AG08396 (cell line): ENCODE measurements at regions not wholly inside any gene's neighbourhood (a gene's known extent, or its start where the extent isn't known, plus 50 kb on each side); places are given as distances from the start of the nearest gene placed in this dataset.
"Not testable (repeated sequence)": the region's sequence is repeated elsewhere in the genome, so short reads cannot be mapped to it uniquely, and the experiment has no call there.

Experiments used
- DNase-seq: peaks from one replicate; pipeline ENCODE4 v3.0.0; 2012; ENCODE audit warnings: low spot score, mixed read lengths

GRCh38 chr6:6946206-6947155, 161.3 kb upstream of the RREB1 start:
- DNase-seq: no peak

- no peak for DNase-seq
Measured at GRCh38 chr6:6950373-6951145, 157.2 kb upstream of the RREB1 start.

GRCh38 chr6:6951355-6951754, 156.4 kb upstream of the RREB1 start:
- no peak for DNase-seq

GRCh38 chr6:6952484-6952883, 155.3 kb upstream of the RREB1 start:
- DNase-seq: no peak

GRCh38 chr6:6952927-6953326, 154.8 kb upstream of the RREB1 start:
- DNase-seq: not testable (repeated sequence)

- DNase-seq: no peak
Measured at GRCh38 chr6:6960571-6961251, 147.1 kb upstream of the RREB1 start.

- no peak for DNase-seq
Measured at GRCh38 chr6:6962086-6962485, 145.7 kb upstream of the RREB1 start.

- no peak for DNase-seq
Measured at GRCh38 chr6:6962699-6963098, 145.1 kb upstream of the RREB1 start.

GRCh38 chr6:6963390-6963789, 144.4 kb upstream of the RREB1 start:
- DNase-seq: not testable (repeated sequence)

GRCh38 chr6:6964675-6965074, 143.1 kb upstream of the RREB1 start:
- no peak for DNase-seq

GRCh38 chr6:6966127-6966526, 141.6 kb upstream of the RREB1 start:
- no peak for DNase-seq

GRCh38 chr6:6966569-6966968, 141.2 kb upstream of the RREB1 start:
- no peak for DNase-seq

- no peak for DNase-seq
Measured at GRCh38 chr6:6968357-6968730, 139.4 kb upstream of the RREB1 start.

- no peak for DNase-seq
Measured at GRCh38 chr6:6968731-6969552, 138.8 kb upstream of the RREB1 start.

- DNase-seq: no peak
Measured at GRCh38 chr6:6969761-6970223, 138.0 kb upstream of the RREB1 start.

GRCh38 chr6:6970851-6971250, 136.9 kb upstream of the RREB1 start:
- DNase-seq: no peak

- no peak for DNase-seq
Measured at GRCh38 chr6:6971369-6971768, 136.4 kb upstream of the RREB1 start.

GRCh38 chr6:6972456-6972855, 135.3 kb upstream of the RREB1 start:
- DNase-seq: no peak

GRCh38 chr6:6973721-6974120, 134.0 kb upstream of the RREB1 start:
- no peak for DNase-seq

GRCh38 chr6:6975459-6976111, 132.2 kb upstream of the RREB1 start:
- DNase-seq: no peak

- DNase-seq: no peak
Measured at GRCh38 chr6:6976193-6976592, 131.6 kb upstream of the RREB1 start.
